ENCODE measurements at regions not wholly inside any gene's neighbourhood (a gene's known extent, or its start where the extent isn't known, plus 50 kb on each side); places are given as distances from the start of the nearest gene placed in this dataset.
"Not testable (repeated sequence)": the region's sequence is repeated elsewhere in the genome, so short reads cannot be mapped to it uniquely, and the experiment has no call there.

GRCh38 chr5:30345539-30346345 lies 847.7 kb upstream of the CDH6 start:
- H3K27ac Mint-ChIP-seq, H3K27me3 Mint-ChIP-seq, H3K4me1 Mint-ChIP-seq, H3K4me3 Mint-ChIP-seq, H3K36me3 Mint-ChIP-seq, ATAC-seq, POLR2A ChIA-PET: not testable (repeated sequence)
- peaks cover 0 to 37% (median 6%) of the 10 kb centered on the region in 9 donors for H3K9me3 Mint-ChIP-seq
- DNase-seq: peak in 1 of 10 donors; percentile 1

GRCh38 chr5:30343707-30344106 lies 849.8 kb upstream of the CDH6 start:
- H3K36me3 Mint-ChIP-seq: no peaks in the 10 kb centered on the region
- no peak overlapping the region for H3K4me3 Mint-ChIP-seq
- ATAC-seq: no peak
- POLR2A ChIA-PET: no interaction called here
- no peak overlapping the region for H3K27ac Mint-ChIP-seq
- DNase-seq: no peak
- H3K9me3 Mint-ChIP-seq: peaks cover 0 to 36% (median 6%) of the 10 kb centered on the region in 9 donors
- H3K27me3 Mint-ChIP-seq: no peaks in the 10 kb centered on the region
- no peaks in the 10 kb centered on the region for H3K4me1 Mint-ChIP-seq

- no peak overlapping the region for H3K27ac Mint-ChIP-seq
- DNase-seq (no peak), ATAC-seq (no peak)
- no peaks in the 10 kb centered on the region for H3K4me1 Mint-ChIP-seq
- no peaks in the 10 kb centered on the region for H3K36me3 Mint-ChIP-seq
- H3K27me3 Mint-ChIP-seq: no peaks in the 10 kb centered on the region
- peaks cover 5 to 37% (median 7%) of the 10 kb centered on the region in 9 donors for H3K9me3 Mint-ChIP-seq
- H3K4me3 Mint-ChIP-seq: no peak overlapping the region
- POLR2A ChIA-PET: no interaction called here
Observed at GRCh38 chr5:30341466-30341865, 852.0 kb upstream of the CDH6 start.

GRCh38 chr5:30337084-30337573 lies 856.4 kb upstream of the CDH6 start:
- ATAC-seq (no peak), DNase-seq (no peak)
- Mint-ChIP-seq H3K27ac (no peak overlapping the region), H3K27me3 (no peaks in the 10 kb centered on the region), H3K9me3 (peaks cover 2 to 36% (median 15%) of the 10 kb centered on the region in 9 donors), H3K36me3 (no peaks in the 10 kb centered on the region), H3K4me3 (no peak overlapping the region), H3K4me1 (no peaks in the 10 kb centered on the region)
- POLR2A ChIA-PET: no interaction called here

GRCh38 chr5:30331534-30331933 lies 862.0 kb upstream of the CDH6 start:
- Mint-ChIP-seq H3K36me3 (no peaks in the 10 kb centered on the region), H3K4me3 (no peak overlapping the region), H3K27me3 (no peaks in the 10 kb centered on the region), H3K4me1 (no peaks in the 10 kb centered on the region), H3K9me3 (peaks cover 2 to 33% (median 13%) of the 10 kb centered on the region in 9 donors), H3K27ac (no peak overlapping the region)
- DNase-seq (no peak), ATAC-seq (no peak)
- POLR2A ChIA-PET: no interaction called here

GRCh38 chr5:30325795-30326194 lies 867.7 kb upstream of the CDH6 start:
- POLR2A ChIA-PET: no interaction called here
- Mint-ChIP-seq H3K4me1 (no peaks in the 10 kb centered on the region), H3K4me3 (no peak overlapping the region), H3K36me3 (no peaks in the 10 kb centered on the region), H3K27me3 (no peaks in the 10 kb centered on the region), H3K9me3 (peaks cover 0 to 21% (median 7%) of the 10 kb centered on the region in 9 donors), H3K27ac (no peak overlapping the region)
- DNase-seq (no peak), ATAC-seq (no peak)

- Mint-ChIP-seq H3K36me3 (no peaks in the 10 kb centered on the region), H3K4me3 (no peak overlapping the region), H3K9me3 (peaks cover 0 to 20% (median 12%) of the 10 kb centered on the region in 9 donors), H3K27ac (no peak overlapping the region), H3K4me1 (no peaks in the 10 kb centered on the region), H3K27me3 (no peaks in the 10 kb centered on the region)
- DNase-seq (no peak), ATAC-seq (no peak)
- POLR2A ChIA-PET: no interaction called here
Observed at GRCh38 chr5:30324083-30324482, 869.4 kb upstream of the CDH6 start.

- Mint-ChIP-seq H3K4me1 (no peaks in the 10 kb centered on the region), H3K9me3 (peaks cover 9 to 44% (median 27%) of the 10 kb centered on the region in 9 donors), H3K36me3 (peaks cover 0 to 7% (median 0%) of the 10 kb centered on the region in 3 donors), H3K4me3 (no peak overlapping the region), H3K27me3 (no peaks in the 10 kb centered on the region), H3K27ac (no peak overlapping the region)
- ATAC-seq: no peak
- POLR2A ChIA-PET: no interaction called here
- DNase-seq: no peak
Observed at GRCh38 chr5:30287890-30288289, 905.6 kb upstream of the CDH6 start.

- POLR2A ChIA-PET: no interaction called here
- Mint-ChIP-seq H3K4me1 (no peaks in the 10 kb centered on the region), H3K27me3 (no peaks in the 10 kb centered on the region), H3K27ac (no peak overlapping the region), H3K36me3 (no peaks in the 10 kb centered on the region), H3K9me3 (peaks cover 4 to 28% (median 14%) of the 10 kb centered on the region in 9 donors), H3K4me3 (no peak overlapping the region)
- no peak for ATAC-seq
- no peak for DNase-seq
Observed at GRCh38 chr5:30279237-30279636, 914.2 kb upstream of the CDH6 start.

- Mint-ChIP-seq H3K27me3 (no peaks in the 10 kb centered on the region), H3K4me1 (no peaks in the 10 kb centered on the region), H3K27ac (no peak overlapping the region), H3K4me3 (no peak overlapping the region), H3K36me3 (no peaks in the 10 kb centered on the region), H3K9me3 (peaks cover 0 to 21% (median 10%) of the 10 kb centered on the region in 9 donors)
- POLR2A ChIA-PET: no interaction called here
- ATAC-seq (no peak), DNase-seq (no peak)
Observed at GRCh38 chr5:30267026-30267425, 926.5 kb upstream of the CDH6 start.

- no peaks in the 10 kb centered on the region for H3K4me1 Mint-ChIP-seq
- POLR2A ChIA-PET: no interaction called here
- peak overlapping the region in 1 of 10 donors; percentile 56 for H3K4me3 Mint-ChIP-seq
- no peaks in the 10 kb centered on the region for H3K27me3 Mint-ChIP-seq
- DNase-seq (no peak), ATAC-seq (no peak)
- no peak overlapping the region for H3K27ac Mint-ChIP-seq
- H3K36me3 Mint-ChIP-seq: no peaks in the 10 kb centered on the region
- H3K9me3 Mint-ChIP-seq: peaks cover 0 to 18% (median 10%) of the 10 kb centered on the region in 9 donors
Observed at GRCh38 chr5:30239331-30240022, 954.0 kb upstream of the CDH6 start.

GRCh38 chr5:30237189-30237588 lies 956.3 kb upstream of the CDH6 start:
- H3K9me3 Mint-ChIP-seq: peaks cover 0 to 20% (median 9%) of the 10 kb centered on the region in 9 donors
- DNase-seq (no peak), ATAC-seq (no peak)
- H3K27me3 Mint-ChIP-seq: no peaks in the 10 kb centered on the region
- no peaks in the 10 kb centered on the region for H3K4me1 Mint-ChIP-seq
- no peak overlapping the region for H3K27ac Mint-ChIP-seq
- H3K36me3 Mint-ChIP-seq: no peaks in the 10 kb centered on the region
- no peak overlapping the region for H3K4me3 Mint-ChIP-seq
- POLR2A ChIA-PET: no interaction called here

- POLR2A ChIA-PET: no interaction called here
- no peak overlapping the region for H3K4me3 Mint-ChIP-seq
- no peaks in the 10 kb centered on the region for H3K4me1 Mint-ChIP-seq
- DNase-seq (no peak), ATAC-seq (no peak)
- no peaks in the 10 kb centered on the region for H3K27me3 Mint-ChIP-seq
- H3K27ac Mint-ChIP-seq: no peak overlapping the region
- H3K9me3 Mint-ChIP-seq: peaks cover 6 to 42% (median 16%) of the 10 kb centered on the region in 9 donors
- H3K36me3 Mint-ChIP-seq: peaks cover 0 to 3% (median 0%) of the 10 kb centered on the region in 3 donors
Observed at GRCh38 chr5:30209755-30210154, 983.7 kb upstream of the CDH6 start.

Measured in naive thymus-derived CD8-positive, alpha-beta T cell (primary cell).